GM23338 (cell line): ENCODE measurements at regions not wholly inside any gene's neighbourhood (a gene's known extent, or its start where the extent isn't known, plus 50 kb on each side); places are given as distances from the start of the nearest gene placed in this dataset.

Experiments used
- EZH2 ChIP-seq: fragments of 200-600 bp; sonication (generic); IDR thresholded peaks from one replicate; pipeline ENCODE4 v1.8.0; 2017; ENCODE audit warnings: antibody characterized with exemption, mild to moderate bottlenecking, low read depth; ENCODE audit not compliant: unreplicated experiment
- EZH2phosphoT487 ChIP-seq: fragments of 200-600 bp; sonication (generic); IDR thresholded peaks from one replicate; pipeline ENCODE4 v1.8.1; 2018; ENCODE audit warnings: antibody characterized with exemption; ENCODE audit not compliant: unreplicated experiment
- POLR2AphosphoS5 ChIP-seq: IDR thresholded peaks from 2 replicates; pipeline ENCODE4 v1.6.1; 2016; ENCODE audit warnings: antibody characterized with exemption, low read depth
- TF ChIP-seq, protein P1 (sequence below), 2 experiments: fragments of 200-600 bp in 1 of 2; sonication (generic) in 1 of 2; conservative IDR thresholded peaks; 2 replicates each; pipeline versions ENCODE4 v1.5.1 to v1.6.1; 2016 to 2017; ENCODE audit warnings: antibody characterized with exemption in 2 of 2, low read depth in 2 of 2, mild to moderate bottlenecking in 2 of 2, moderate library complexity in 1 of 2
- TF ChIP-seq, protein P2 (sequence below): IDR thresholded peaks from one replicate; pipeline ENCODE4 v1.6.1; 2018; ENCODE audit warnings: antibody characterized with exemption; ENCODE audit not compliant: unreplicated experiment
- TF ChIP-seq, protein P3 (sequence below): IDR thresholded peaks from 2 replicates; pipeline ENCODE4 v1.6.1; 2016; ENCODE audit warnings: antibody characterized with exemption

DNA sequence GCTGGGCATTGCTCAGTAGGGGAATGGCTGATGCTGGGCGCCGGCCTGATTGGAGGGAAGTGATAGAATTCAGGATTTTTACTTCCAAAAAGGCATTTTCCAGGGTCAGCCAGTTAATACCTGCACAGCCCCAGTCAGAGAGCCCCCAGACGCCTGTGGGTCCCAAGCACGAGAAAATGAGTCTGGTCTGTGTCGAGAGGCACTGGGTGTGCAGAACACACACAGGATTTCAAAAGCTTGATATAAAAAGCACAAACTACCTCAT is 164.6 kb upstream of the TNRC6C start:
- TF ChIP-seq, protein P1, sequence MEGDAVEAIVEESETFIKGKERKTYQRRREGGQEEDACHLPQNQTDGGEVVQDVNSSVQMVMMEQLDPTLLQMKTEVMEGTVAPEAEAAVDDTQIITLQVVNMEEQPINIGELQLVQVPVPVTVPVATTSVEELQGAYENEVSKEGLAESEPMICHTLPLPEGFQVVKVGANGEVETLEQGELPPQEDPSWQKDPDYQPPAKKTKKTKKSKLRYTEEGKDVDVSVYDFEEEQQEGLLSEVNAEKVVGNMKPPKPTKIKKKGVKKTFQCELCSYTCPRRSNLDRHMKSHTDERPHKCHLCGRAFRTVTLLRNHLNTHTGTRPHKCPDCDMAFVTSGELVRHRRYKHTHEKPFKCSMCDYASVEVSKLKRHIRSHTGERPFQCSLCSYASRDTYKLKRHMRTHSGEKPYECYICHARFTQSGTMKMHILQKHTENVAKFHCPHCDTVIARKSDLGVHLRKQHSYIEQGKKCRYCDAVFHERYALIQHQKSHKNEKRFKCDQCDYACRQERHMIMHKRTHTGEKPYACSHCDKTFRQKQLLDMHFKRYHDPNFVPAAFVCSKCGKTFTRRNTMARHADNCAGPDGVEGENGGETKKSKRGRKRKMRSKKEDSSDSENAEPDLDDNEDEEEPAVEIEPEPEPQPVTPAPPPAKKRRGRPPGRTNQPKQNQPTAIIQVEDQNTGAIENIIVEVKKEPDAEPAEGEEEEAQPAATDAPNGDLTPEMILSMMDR (conservative IDR thresholded peaks at IDR 0.05; ENCODE audit: low read depth in 2 of 2) = no peak
- TF ChIP-seq POLR2AphosphoS5 (no peak), EZH2phosphoT487 (no peak), EZH2 (no peak)
- TF ChIP-seq, protein P2, sequence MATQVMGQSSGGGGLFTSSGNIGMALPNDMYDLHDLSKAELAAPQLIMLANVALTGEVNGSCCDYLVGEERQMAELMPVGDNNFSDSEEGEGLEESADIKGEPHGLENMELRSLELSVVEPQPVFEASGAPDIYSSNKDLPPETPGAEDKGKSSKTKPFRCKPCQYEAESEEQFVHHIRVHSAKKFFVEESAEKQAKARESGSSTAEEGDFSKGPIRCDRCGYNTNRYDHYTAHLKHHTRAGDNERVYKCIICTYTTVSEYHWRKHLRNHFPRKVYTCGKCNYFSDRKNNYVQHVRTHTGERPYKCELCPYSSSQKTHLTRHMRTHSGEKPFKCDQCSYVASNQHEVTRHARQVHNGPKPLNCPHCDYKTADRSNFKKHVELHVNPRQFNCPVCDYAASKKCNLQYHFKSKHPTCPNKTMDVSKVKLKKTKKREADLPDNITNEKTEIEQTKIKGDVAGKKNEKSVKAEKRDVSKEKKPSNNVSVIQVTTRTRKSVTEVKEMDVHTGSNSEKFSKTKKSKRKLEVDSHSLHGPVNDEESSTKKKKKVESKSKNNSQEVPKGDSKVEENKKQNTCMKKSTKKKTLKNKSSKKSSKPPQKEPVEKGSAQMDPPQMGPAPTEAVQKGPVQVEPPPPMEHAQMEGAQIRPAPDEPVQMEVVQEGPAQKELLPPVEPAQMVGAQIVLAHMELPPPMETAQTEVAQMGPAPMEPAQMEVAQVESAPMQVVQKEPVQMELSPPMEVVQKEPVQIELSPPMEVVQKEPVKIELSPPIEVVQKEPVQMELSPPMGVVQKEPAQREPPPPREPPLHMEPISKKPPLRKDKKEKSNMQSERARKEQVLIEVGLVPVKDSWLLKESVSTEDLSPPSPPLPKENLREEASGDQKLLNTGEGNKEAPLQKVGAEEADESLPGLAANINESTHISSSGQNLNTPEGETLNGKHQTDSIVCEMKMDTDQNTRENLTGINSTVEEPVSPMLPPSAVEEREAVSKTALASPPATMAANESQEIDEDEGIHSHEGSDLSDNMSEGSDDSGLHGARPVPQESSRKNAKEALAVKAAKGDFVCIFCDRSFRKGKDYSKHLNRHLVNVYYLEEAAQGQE = no peak
- TF ChIP-seq, protein P3, sequence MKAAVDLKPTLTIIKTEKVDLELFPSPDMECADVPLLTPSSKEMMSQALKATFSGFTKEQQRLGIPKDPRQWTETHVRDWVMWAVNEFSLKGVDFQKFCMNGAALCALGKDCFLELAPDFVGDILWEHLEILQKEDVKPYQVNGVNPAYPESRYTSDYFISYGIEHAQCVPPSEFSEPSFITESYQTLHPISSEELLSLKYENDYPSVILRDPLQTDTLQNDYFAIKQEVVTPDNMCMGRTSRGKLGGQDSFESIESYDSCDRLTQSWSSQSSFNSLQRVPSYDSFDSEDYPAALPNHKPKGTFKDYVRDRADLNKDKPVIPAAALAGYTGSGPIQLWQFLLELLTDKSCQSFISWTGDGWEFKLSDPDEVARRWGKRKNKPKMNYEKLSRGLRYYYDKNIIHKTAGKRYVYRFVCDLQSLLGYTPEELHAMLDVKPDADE = no peak
